ENCODE measurements at regions not wholly inside any gene's neighbourhood (a gene's known extent, or its start where the extent isn't known, plus 50 kb on each side); places are given as distances from the start of the nearest gene placed in this dataset.

DNA sequence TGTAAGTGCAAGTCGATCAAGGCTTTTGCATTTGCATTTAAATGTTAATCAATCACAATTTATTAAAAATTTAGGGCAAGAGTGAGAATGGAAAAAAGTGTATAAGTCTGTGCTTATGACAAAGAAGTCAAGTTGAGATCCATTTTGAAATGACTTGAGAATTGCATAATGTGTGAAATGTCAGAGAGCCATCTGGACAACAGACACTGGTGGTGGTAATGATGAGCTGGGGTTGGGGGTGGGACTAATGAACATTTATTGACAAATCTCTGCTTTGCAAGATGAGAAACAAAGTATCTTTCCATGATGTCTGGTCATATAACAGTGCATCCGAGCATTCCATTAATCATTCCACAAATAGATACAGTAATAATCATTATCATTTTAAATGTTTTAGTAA is 89.4 kb upstream of the ZBTB20 start:
- DNase-seq (ENCODE audit: extremely low read depth, low read depth): no peak
- TF ChIP-seq, protein P1, sequence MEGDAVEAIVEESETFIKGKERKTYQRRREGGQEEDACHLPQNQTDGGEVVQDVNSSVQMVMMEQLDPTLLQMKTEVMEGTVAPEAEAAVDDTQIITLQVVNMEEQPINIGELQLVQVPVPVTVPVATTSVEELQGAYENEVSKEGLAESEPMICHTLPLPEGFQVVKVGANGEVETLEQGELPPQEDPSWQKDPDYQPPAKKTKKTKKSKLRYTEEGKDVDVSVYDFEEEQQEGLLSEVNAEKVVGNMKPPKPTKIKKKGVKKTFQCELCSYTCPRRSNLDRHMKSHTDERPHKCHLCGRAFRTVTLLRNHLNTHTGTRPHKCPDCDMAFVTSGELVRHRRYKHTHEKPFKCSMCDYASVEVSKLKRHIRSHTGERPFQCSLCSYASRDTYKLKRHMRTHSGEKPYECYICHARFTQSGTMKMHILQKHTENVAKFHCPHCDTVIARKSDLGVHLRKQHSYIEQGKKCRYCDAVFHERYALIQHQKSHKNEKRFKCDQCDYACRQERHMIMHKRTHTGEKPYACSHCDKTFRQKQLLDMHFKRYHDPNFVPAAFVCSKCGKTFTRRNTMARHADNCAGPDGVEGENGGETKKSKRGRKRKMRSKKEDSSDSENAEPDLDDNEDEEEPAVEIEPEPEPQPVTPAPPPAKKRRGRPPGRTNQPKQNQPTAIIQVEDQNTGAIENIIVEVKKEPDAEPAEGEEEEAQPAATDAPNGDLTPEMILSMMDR (IDR thresholded peaks at IDR 0.05; ENCODE audit: low read depth, low read length, missing control alignments): no peak
- H3K4me3 ChIP-seq (replicated peaks; ENCODE audit: low read depth, low read length): no peak overlapping the region

DNA sequence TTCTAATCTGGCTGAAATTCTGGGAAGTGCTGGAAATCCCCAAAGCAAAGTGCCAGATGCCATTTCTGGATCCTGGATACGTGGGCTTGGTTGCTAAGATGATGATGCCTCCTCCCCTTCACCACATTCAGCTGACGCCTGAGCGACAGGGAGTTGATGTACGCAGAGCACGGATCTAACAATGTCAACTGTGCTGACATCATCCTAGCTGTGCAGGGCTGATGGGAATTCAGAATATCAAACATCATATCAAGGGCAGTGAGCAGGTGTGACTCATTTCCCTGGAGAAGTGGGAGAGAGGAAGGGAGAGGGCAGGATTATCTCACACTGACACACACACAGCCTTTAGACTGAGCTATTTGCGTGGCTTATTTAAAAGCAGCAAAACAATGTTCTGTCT is 92.6 kb upstream of the ZBTB20 start:
- DNase-seq (ENCODE audit: extremely low read depth, low read depth): peak; percentile 94
- no peak overlapping the region for H3K4me3 ChIP-seq (replicated peaks; ENCODE audit: low read depth, low read length)

DNA sequence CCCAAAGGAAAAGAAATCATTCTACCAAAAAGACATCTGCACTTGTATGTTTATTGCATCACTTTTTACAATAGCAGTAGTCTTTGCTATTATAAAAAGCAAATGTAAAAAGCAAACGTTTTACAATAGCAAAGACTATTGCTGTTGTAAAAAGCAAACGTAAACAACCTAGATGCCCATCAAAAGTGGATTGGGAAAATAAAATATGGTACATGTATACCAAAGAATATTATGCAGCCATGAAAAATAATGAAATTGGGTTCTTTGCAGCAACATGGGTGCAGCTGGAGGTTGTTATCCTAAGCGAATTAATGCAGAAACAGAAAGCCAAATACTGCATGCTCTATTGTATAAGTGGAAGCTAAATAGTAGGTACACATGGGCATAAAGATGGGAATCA is 97.3 kb upstream of the ZBTB20 start:
- no peak for DNase-seq (ENCODE audit: extremely low read depth, low read depth)
- TF ChIP-seq, protein P1 (IDR thresholded peaks at IDR 0.05; ENCODE audit: low read depth, low read length, missing control alignments): no peak
- H3K4me3 ChIP-seq (replicated peaks; ENCODE audit: low read depth, low read length): no peak overlapping the region

More for the DNA sequence above, 92.6 kb upstream of the ZBTB20 start:
- TF ChIP-seq, protein P1 (IDR thresholded peaks at IDR 0.05; ENCODE audit: low read depth, low read length, missing control alignments): no peak

DNA sequence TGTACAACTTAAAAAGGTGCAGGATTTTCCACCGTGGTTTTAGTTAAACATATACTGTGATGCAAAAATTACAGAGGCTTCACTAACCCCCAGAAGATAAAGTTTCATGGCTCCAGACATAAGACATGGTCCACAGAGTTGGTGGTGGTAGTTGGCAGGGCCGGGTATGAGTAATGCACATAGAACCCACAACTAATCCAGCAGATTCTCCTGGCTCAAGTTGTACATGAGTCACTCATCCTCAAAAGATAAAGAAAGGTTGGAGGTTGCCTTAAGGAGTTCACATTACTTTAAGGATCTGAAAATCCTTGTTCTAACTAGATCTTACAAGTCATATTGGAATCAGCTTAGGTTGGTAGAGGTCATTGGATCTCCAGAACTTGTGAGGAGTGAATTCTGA is 98.3 kb upstream of the ZBTB20 start:
- TF ChIP-seq, protein P1 (IDR thresholded peaks at IDR 0.05; ENCODE audit: low read depth, low read length, missing control alignments): no peak
- no peak overlapping the region for H3K4me3 ChIP-seq (replicated peaks; ENCODE audit: low read depth, low read length)
- DNase-seq (ENCODE audit: extremely low read depth, low read depth): peak; percentile 78

DNA sequence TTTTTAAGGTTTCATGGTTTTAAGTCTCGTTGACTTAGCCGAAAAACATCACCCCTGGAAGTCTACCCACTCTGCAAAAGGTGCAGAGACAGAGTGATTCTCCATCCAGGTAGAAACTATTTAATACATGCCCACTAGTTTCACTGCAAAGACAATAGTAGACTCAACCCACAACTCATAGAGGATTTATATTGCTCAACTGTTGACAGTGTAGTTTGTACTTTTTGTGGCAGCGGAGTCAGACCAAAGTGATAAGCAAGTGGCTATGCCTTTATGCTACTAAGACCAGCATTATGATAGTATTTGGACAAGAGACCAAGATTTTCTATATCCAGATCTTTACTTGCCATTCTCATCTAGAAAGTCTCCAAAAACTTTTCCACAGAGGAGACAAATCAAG is 98.8 kb upstream of the ZBTB20 start:
- DNase-seq (ENCODE audit: extremely low read depth, low read depth): no peak
- no peak overlapping the region for H3K4me3 ChIP-seq (replicated peaks; ENCODE audit: low read depth, low read length)
- TF ChIP-seq, protein P1 (IDR thresholded peaks at IDR 0.05; ENCODE audit: low read depth, low read length, missing control alignments): no peak

DNA sequence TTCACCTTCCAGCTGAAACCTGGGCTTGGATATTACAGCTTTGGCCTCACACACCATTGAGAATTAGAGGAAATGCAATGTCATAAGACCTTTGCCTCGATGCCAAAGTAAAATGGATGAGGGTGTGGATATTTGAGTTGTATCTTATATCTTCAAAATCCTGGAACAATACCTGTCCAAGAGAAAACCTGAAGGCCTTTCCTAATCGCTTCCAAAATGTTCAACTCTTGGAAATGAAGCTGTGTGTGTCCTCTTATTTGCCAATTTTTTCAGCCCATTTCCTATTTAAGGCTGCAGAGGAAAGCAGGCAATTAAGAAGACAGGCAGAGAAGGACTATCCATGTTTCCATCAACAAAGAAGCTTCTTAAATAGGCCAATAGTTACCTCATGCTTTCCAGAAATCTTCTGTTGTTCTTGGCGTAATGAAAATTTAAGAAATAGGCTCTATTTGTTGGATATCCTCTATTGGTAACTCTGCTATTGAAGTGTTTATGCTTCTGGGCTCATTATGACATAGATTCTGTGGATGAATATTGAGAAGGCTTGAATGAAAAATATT is 99.5 kb upstream of the ZBTB20 start:
- DNase-seq (ENCODE audit: extremely low read depth, low read depth): no peak
- no peak overlapping the region for H3K4me3 ChIP-seq (replicated peaks; ENCODE audit: low read depth, low read length)
- TF ChIP-seq, protein P1 (IDR thresholded peaks at IDR 0.05; ENCODE audit: low read depth, low read length, missing control alignments): no peak

DNA sequence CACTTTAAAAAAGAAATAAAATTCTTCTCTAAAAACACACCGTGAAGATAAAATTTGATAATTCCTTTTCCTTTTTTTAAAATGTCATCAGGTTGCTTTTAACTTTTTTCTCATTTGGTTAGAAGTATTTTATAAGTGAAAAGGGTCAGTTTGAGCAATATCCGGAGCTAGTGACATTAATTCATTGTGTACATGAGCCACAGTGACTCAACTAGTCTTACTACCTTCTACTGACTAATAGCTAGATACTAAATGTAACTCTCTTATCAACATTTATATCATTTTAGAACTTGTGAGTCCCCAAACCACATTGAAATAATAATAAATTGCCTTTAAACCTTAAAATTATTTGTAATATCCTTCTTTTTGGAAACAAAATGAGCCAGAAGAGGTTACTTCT is 101.2 kb upstream of the ZBTB20 start:
- H3K4me3 ChIP-seq (replicated peaks; ENCODE audit: low read depth, low read length): no peak overlapping the region
- DNase-seq (ENCODE audit: extremely low read depth, low read depth): no peak
- TF ChIP-seq, protein P1 (IDR thresholded peaks at IDR 0.05; ENCODE audit: low read depth, low read length, missing control alignments): no peak
